NCI-H748 (cell line): ENCODE measurements at regions not wholly inside any gene's neighbourhood (a gene's known extent, or its start where the extent isn't known, plus 50 kb on each side); places are given as distances from the start of the nearest gene placed in this dataset.
A peak's percentile ranks its signal among the peaks of the same experiment; 100 is the strongest.
"Not testable (repeated sequence)": the region's sequence is repeated elsewhere in the genome, so short reads cannot be mapped to it uniquely, and the experiment has no call there.

ENCODE experiments used
- DNase-seq: peaks from one replicate; lab custom pipeline; 2025; ENCODE audit not compliant: unreplicated experiment; lab: John Stamatoyannopoulos, UW

GRCh38 chr1:149841597-149842238 is 57.6 kb upstream of the BOLA1 start:
- DNase-seq: not testable (repeated sequence)

GRCh38 chr1:149842458-149843064 is 56.8 kb upstream of the BOLA1 start:
- not testable (repeated sequence) for DNase-seq

DNA sequence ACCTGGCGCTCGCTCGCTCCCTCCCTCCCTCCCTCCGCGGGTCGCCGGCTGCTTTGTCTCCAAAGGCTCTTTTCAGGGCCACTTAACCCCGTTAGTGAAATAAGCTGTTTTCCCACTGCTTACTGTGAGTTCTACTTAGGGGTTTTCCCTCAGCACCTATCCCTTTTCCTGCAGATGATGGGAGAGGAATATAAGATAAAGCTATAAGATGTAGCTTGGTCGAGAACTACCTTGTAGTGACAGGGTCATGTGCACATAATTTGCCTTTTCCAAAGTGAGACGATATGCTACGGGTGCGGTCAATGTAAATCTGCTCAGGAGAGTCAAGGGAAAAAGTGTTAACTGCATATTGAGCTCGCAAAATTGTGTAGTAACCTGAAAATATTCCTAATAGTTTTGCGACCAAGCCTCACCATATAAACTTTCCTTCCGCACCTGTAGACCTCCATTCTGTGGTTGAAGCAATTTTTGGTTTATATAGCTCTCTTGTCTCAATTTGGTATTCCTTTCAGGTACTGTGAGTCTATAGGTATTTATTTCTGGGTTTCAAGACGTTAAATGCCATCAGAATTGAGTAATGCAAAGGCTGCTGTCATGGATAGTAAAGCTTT is 55.8 kb upstream of the BOLA1 start:
- DNase-seq: no peak

- no peak for DNase-seq
Observed at GRCh38 chr1:149844101-149844500, 55.3 kb upstream of the BOLA1 start.

- no peak for DNase-seq
Observed at GRCh38 chr1:149844650-149845255, 54.6 kb upstream of the BOLA1 start.

- no peak for DNase-seq
Observed at GRCh38 chr1:149845416-149845815, 54.0 kb upstream of the BOLA1 start.

DNA sequence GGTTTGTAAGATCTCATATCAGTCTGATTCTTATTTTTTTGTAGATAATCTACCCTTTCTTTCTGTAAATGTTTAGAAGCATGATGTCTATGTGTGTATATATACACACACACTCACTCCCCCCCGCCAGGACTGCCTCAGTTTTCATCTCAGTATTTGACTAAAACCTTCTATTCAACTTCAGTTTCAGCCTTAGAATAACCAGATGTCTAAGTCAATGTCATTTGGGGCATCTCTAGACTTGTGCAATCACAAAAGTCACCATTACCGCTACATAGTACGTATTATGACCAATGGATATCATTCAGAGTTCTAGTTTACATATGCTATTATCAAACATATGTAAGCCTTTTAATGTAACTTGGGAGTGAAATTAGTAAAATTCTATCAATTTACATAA is 53.3 kb upstream of the BOLA1 start:
- DNase-seq: no peak

GRCh38 chr1:149846593-149847466 is 52.5 kb upstream of the BOLA1 start:
- no peak for DNase-seq

- peak; percentile 47 for DNase-seq
Observed at GRCh38 chr1:149848340-149849110, 50.8 kb upstream of the BOLA1 start.

DNA sequence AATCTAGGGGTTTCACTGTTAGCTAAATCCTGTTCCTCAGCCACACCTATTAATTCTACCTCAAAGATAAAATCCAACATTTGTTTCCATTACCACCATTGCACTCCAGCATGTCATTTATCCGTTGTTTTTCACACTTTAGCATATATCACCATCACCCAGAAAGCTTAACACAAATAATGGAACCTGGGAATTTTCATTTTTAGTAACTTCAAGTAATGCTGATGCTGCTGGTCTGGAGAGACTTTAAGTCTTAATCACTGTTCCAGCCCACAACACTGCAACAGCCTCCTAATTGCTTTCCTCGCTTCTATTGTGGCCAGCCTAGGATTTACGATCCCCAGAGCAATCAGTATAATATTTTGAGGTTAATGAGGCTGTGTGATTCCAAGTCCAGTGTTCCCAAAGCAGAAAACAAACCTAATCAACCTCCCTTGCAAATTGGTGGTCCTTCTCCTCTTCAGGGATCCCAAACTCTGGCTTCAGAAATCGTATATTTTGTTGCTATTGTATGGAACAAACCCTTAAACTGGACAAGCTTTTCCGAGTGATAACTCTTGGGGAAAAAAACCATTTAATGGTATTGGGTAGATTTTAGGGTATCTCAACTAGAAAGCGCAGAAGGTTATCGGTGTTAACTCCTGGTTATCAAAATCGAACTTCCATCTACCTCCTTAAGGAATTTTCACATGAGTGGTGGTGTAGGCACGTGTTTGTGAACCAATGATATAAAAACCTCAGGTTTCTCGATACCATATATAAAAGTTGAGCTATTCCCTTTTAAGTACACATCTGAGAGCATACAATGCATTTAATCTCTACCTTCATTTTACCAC is 50.0 kb upstream of the BOLA1 start:
- DNase-seq: no peak
